GM23338 (cell line): ENCODE measurements at regions not wholly inside any gene's neighbourhood (a gene's known extent, or its start where the extent isn't known, plus 50 kb on each side); places are given as distances from the start of the nearest gene placed in this dataset.
A peak's percentile ranks its signal among the peaks of the same experiment; 100 is the strongest.

Experiments
- ATAC-seq: fragments of 200-7000 bp; cut with Tn5 transposase; 3 replicates; pipeline ENCODE4 v1.9.1; 2020
- DNase-seq: peaks from one replicate; pipeline ENCODE4 v3.0.0-alpha.2; 2015; ENCODE audit warnings: low spot score
- H2AFZ ChIP-seq: fragments of 200-600 bp; sonication (generic); 2 replicates; pipeline ENCODE4 v1.8.0; 2016; ENCODE audit warnings: antibody characterized with exemption, mild to moderate bottlenecking, moderate library complexity
- H3F3A ChIP-seq: fragments of 200-600 bp; sonication (generic); replicated peaks from 2 replicates; pipeline ENCODE4 v1.8.0; 2017; ENCODE audit warnings: antibody characterized with exemption, mixed run types, low read depth
- H3K27ac ChIP-seq: fragments of 200-600 bp; sonication (generic); 2 replicates; pipeline ENCODE4 v1.6.1; 2016; ENCODE audit warnings: low read depth
- H3K27me3 ChIP-seq: fragments of 200-600 bp; sonication (generic); 2 replicates; pipeline ENCODE4 v1.8.0; 2016; ENCODE audit warnings: mild to moderate bottlenecking, mixed run types, moderate library complexity; ENCODE audit not compliant: insufficient read depth
- H3K36me3 ChIP-seq: fragments of 200-600 bp; sonication (generic); 2 replicates; pipeline ENCODE4 v1.8.0; 2016; ENCODE audit warnings: mild to moderate bottlenecking; ENCODE audit not compliant: insufficient read depth
- H3K4me1 ChIP-seq: fragments of 200-600 bp; sonication (generic); 2 replicates; pipeline ENCODE4 v1.8.0; 2016; ENCODE audit warnings: mild to moderate bottlenecking, moderate library complexity; ENCODE audit not compliant: insufficient read depth
- H3K4me2 ChIP-seq: fragments of 200-600 bp; sonication (generic); 2 replicates; pipeline ENCODE4 v1.7.1; 2017; ENCODE audit warnings: mixed run types
- H3K4me3 ChIP-seq: fragments of 200-600 bp; sonication (generic); 2 replicates; pipeline ENCODE4 v1.6.1; 2016; ENCODE audit warnings: mixed run types
- H3K79me2 ChIP-seq: fragments of 200-600 bp; sonication (generic); replicated peaks from 2 replicates; pipeline ENCODE4 v1.8.0; 2017; ENCODE audit warnings: mild to moderate bottlenecking; ENCODE audit not compliant: insufficient read depth
- H3K9me2 ChIP-seq: fragments of 200-600 bp; sonication (generic); 2 replicates; pipeline ENCODE4 v1.8.0; 2017; ENCODE audit not compliant: insufficient read depth
- H4K20me1 ChIP-seq: fragments of 200-600 bp; sonication (generic); replicated peaks from 2 replicates; pipeline ENCODE4 v1.8.0; 2017; ENCODE audit warnings: mild to moderate bottlenecking; ENCODE audit not compliant: insufficient read depth
- H3K27ac Mint-ChIP-seq: 2 replicates; pipeline ENCODE4 v1.8.0; 2020; ENCODE audit warnings: inconsistent platforms, mild to moderate bottlenecking, moderate library complexity, mixed read lengths
- H3K27me3 Mint-ChIP-seq: 3 replicates; pipeline ENCODE4 v1.8.0; 2022; ENCODE audit warnings: low read depth, mild to moderate bottlenecking, moderate library complexity, mixed read lengths, inconsistent platforms; ENCODE audit not compliant: insufficient read depth, poor library complexity
- H3K36me3 Mint-ChIP-seq: 3 replicates; pipeline ENCODE4 v1.8.0; 2021; ENCODE audit warnings: low read depth, mild to moderate bottlenecking, inconsistent platforms, moderate library complexity, mixed read lengths
- H3K4me1 Mint-ChIP-seq: 3 replicates; pipeline ENCODE4 v1.8.0; 2020; ENCODE audit warnings: mild to moderate bottlenecking, inconsistent platforms, mixed read lengths
- H3K4me3 Mint-ChIP-seq: 3 replicates; pipeline ENCODE4 v1.8.0; 2021; ENCODE audit warnings: moderate library complexity, mild to moderate bottlenecking, inconsistent platforms, mixed read lengths
- H3K9me3 Mint-ChIP-seq: 3 replicates; pipeline ENCODE4 v1.8.0; 2020; ENCODE audit warnings: moderate library complexity, mild to moderate bottlenecking, inconsistent platforms, mixed read lengths
- CREB1 ChIP-seq: fragments of 250-450 bp; sonication (Bioruptor Pico); IDR thresholded peaks from 2 replicates; pipeline ENCODE4 v1.5.0; 2020; ENCODE audit warnings: low read depth, mild to moderate bottlenecking, moderate library complexity
- NANOG ChIP-seq: IDR thresholded peaks from 2 replicates; pipeline ENCODE4 v1.6.1; 2016; ENCODE audit warnings: antibody characterized with exemption, borderline replicate concordance
- POLR2AphosphoS5 ChIP-seq: IDR thresholded peaks from 2 replicates; pipeline ENCODE4 v1.6.1; 2016; ENCODE audit warnings: antibody characterized with exemption, low read depth
- STAT1 ChIP-seq: IDR thresholded peaks from one replicate; pipeline ENCODE4 v1.6.1; 2016; ENCODE audit warnings: antibody characterized with exemption; ENCODE audit not compliant: unreplicated experiment
- ZNF114 ChIP-seq: fragments of 250-450 bp; sonication (Bioruptor Pico); IDR thresholded peaks from 2 replicates; pipeline ENCODE4 v1.5.0; 2020; ENCODE audit warnings: mild to moderate bottlenecking, moderate library complexity
- ZNF331 ChIP-seq: fragments of 250-450 bp; sonication (Bioruptor Pico); IDR thresholded peaks from 2 replicates; pipeline ENCODE4 v1.5.0; 2020; ENCODE audit warnings: low read depth, mild to moderate bottlenecking, moderate library complexity
- TF ChIP-seq, protein P1 (sequence below): IDR thresholded peaks from one replicate; pipeline ENCODE4 v1.6.1; 2018; ENCODE audit warnings: antibody characterized with exemption; ENCODE audit not compliant: unreplicated experiment
- TF ChIP-seq, protein P2 (sequence below): fragments of 250-450 bp; sonication (Bioruptor Pico); IDR thresholded peaks from 2 replicates; pipeline ENCODE4 v1.5.0; 2020; ENCODE audit warnings: mild to moderate bottlenecking, moderate library complexity

DNA sequence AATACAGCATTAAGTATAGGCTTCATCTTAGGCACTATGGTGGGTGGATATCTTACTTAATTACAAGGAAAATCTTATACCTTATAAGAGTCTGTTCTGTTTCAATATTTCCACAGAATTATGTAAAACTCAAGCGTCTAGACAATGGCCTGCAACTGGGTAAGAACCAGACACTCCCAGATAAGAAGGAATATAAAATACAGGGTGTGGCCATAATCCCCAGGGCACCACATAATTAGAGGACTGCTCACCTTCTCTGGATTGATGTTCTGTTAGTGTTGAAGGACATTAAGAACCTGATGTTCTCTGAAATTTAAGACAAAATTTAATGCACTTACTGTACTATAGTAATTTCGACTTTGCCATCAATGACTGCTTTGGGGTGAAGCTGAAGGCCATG is 198.2 kb upstream of the ARSJ start:
- DNase-seq (no peak), ATAC-seq (no peak)
- Histone ChIP-seq H4K20me1 (no peaks in the 10 kb centered on the region), H3K4me3 (no peak overlapping the region), H3F3A (no peaks in the 10 kb centered on the region), H3K36me3 (no peaks in the 10 kb centered on the region), H3K27ac (no peak overlapping the region), H3K27me3 (no peaks in the 10 kb centered on the region), H3K9me2 (peaks cover 14% of the 10 kb centered on the region; the same call in 1 of the 2 replicates), H2AFZ (no peak overlapping the region), H3K4me2 (no peak overlapping the region), H3K4me1 (no peaks in the 10 kb centered on the region), H3K79me2 (no peaks in the 10 kb centered on the region)
- TF ChIP-seq ZNF331 (CRISPR knock-in tag), result no peak
- no peaks in the 10 kb centered on the region for H3K4me1 Mint-ChIP-seq
- H3K27me3 Mint-ChIP-seq, result no peaks in the 10 kb centered on the region
- H3K36me3 Mint-ChIP-seq, result peaks cover 9% of the 10 kb centered on the region
- H3K4me3 Mint-ChIP-seq, result no peak overlapping the region
- H3K27ac Mint-ChIP-seq, result no peak overlapping the region
- peaks cover 10% of the 10 kb centered on the region for H3K9me3 Mint-ChIP-seq

DNA sequence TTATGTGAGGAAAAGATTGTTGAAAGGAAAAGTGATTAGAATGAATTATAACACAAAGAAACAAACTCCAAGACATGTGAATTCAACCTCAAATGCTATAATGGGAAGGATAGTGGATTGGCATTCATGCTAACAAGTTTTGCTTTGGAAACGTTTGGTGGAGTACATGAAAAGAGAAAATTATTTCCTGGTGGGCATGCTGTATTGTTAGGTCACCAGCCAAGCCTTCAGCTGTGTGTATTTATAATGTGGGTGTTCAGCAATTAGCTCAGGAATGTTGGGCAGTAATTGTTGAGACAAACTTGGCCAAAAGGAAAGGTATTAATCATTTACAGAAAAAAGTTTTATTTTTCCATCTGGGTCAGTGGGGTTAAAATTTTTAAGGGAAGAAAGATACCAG is 198.9 kb upstream of the ARSJ start:
- H3K27me3 ChIP-seq, result no peaks in the 10 kb centered on the region
- no peaks in the 10 kb centered on the region for H3K36me3 ChIP-seq
- peaks cover 11% of the 10 kb centered on the region; the same call in 1 of the 2 replicates for H3K9me2 ChIP-seq
- no peaks in the 10 kb centered on the region for H3F3A ChIP-seq
- H3K4me3 Mint-ChIP-seq, result no peak overlapping the region
- no peaks in the 10 kb centered on the region for H3K79me2 ChIP-seq
- no peaks in the 10 kb centered on the region for H3K4me1 ChIP-seq
- TF ChIP-seq NANOG, result no peak
- TF ChIP-seq POLR2AphosphoS5, result no peak
- peaks cover 17% of the 10 kb centered on the region for H3K9me3 Mint-ChIP-seq
- H3K4me3 ChIP-seq, result no peak overlapping the region
- no peak overlapping the region for H3K27ac Mint-ChIP-seq
- no peak overlapping the region for H2AFZ ChIP-seq
- H3K27ac ChIP-seq, result no peak overlapping the region
- DNase-seq (no peak), ATAC-seq (no peak)
- no peaks in the 10 kb centered on the region for H4K20me1 ChIP-seq
- H3K4me2 ChIP-seq, result no peak overlapping the region
- H3K4me1 Mint-ChIP-seq, result no peaks in the 10 kb centered on the region
- peaks cover 16% of the 10 kb centered on the region for H3K36me3 Mint-ChIP-seq
- H3K27me3 Mint-ChIP-seq, result no peaks in the 10 kb centered on the region

DNA sequence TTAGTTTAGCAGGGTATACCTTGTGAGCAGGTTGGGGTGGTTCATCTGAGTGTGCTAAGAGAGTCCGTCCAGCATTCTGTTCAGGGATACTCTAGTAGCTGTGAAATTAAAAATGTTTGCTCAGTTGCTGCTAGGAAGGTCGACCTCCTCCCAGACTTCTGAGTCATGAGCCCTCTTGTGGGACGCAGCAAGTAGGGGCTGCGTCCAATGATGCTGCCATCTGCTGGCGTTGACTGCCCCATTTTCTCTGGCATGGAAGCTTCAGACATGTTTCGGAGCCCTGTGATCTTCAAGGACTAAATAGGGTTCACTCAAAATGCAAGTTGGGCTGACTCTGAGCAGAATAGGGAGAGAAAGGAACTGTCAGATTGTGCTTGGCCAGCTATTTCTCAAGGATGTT is 201.0 kb upstream of the ARSJ start:
- H3K9me3 Mint-ChIP-seq, result peaks cover 31% of the 10 kb centered on the region
- Histone ChIP-seq H3K27me3 (no peaks in the 10 kb centered on the region), H4K20me1 (no peaks in the 10 kb centered on the region), H3K27ac (no peak overlapping the region), H3K9me2 (no peaks in the 10 kb centered on the region), H3K4me2 (no peak overlapping the region), H3K4me1 (no peaks in the 10 kb centered on the region), H3K4me3 (no peak overlapping the region), H3F3A (no peaks in the 10 kb centered on the region), H2AFZ (peak overlapping the region; percentile 66; the same call in 1 of the 2 replicates), H3K36me3 (no peaks in the 10 kb centered on the region), H3K79me2 (no peaks in the 10 kb centered on the region)
- no peaks in the 10 kb centered on the region for H3K27me3 Mint-ChIP-seq
- H3K27ac Mint-ChIP-seq, result no peak overlapping the region
- peak; percentile 77 for DNase-seq
- H3K4me1 Mint-ChIP-seq, result no peaks in the 10 kb centered on the region
- H3K36me3 Mint-ChIP-seq, result peaks cover 29% of the 10 kb centered on the region
- H3K4me3 Mint-ChIP-seq, result no peak overlapping the region
- peak; percentile 96 for ATAC-seq
- TF ChIP-seq CREB1 (no peak), ZNF114 (CRISPR knock-in tag) (no peak), NANOG (no peak), ZNF331 (CRISPR knock-in tag) (no peak), POLR2AphosphoS5 (no peak), STAT1 (no peak)
- TF ChIP-seq, protein P1, sequence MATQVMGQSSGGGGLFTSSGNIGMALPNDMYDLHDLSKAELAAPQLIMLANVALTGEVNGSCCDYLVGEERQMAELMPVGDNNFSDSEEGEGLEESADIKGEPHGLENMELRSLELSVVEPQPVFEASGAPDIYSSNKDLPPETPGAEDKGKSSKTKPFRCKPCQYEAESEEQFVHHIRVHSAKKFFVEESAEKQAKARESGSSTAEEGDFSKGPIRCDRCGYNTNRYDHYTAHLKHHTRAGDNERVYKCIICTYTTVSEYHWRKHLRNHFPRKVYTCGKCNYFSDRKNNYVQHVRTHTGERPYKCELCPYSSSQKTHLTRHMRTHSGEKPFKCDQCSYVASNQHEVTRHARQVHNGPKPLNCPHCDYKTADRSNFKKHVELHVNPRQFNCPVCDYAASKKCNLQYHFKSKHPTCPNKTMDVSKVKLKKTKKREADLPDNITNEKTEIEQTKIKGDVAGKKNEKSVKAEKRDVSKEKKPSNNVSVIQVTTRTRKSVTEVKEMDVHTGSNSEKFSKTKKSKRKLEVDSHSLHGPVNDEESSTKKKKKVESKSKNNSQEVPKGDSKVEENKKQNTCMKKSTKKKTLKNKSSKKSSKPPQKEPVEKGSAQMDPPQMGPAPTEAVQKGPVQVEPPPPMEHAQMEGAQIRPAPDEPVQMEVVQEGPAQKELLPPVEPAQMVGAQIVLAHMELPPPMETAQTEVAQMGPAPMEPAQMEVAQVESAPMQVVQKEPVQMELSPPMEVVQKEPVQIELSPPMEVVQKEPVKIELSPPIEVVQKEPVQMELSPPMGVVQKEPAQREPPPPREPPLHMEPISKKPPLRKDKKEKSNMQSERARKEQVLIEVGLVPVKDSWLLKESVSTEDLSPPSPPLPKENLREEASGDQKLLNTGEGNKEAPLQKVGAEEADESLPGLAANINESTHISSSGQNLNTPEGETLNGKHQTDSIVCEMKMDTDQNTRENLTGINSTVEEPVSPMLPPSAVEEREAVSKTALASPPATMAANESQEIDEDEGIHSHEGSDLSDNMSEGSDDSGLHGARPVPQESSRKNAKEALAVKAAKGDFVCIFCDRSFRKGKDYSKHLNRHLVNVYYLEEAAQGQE, result no peak
- TF ChIP-seq, protein P2, sequence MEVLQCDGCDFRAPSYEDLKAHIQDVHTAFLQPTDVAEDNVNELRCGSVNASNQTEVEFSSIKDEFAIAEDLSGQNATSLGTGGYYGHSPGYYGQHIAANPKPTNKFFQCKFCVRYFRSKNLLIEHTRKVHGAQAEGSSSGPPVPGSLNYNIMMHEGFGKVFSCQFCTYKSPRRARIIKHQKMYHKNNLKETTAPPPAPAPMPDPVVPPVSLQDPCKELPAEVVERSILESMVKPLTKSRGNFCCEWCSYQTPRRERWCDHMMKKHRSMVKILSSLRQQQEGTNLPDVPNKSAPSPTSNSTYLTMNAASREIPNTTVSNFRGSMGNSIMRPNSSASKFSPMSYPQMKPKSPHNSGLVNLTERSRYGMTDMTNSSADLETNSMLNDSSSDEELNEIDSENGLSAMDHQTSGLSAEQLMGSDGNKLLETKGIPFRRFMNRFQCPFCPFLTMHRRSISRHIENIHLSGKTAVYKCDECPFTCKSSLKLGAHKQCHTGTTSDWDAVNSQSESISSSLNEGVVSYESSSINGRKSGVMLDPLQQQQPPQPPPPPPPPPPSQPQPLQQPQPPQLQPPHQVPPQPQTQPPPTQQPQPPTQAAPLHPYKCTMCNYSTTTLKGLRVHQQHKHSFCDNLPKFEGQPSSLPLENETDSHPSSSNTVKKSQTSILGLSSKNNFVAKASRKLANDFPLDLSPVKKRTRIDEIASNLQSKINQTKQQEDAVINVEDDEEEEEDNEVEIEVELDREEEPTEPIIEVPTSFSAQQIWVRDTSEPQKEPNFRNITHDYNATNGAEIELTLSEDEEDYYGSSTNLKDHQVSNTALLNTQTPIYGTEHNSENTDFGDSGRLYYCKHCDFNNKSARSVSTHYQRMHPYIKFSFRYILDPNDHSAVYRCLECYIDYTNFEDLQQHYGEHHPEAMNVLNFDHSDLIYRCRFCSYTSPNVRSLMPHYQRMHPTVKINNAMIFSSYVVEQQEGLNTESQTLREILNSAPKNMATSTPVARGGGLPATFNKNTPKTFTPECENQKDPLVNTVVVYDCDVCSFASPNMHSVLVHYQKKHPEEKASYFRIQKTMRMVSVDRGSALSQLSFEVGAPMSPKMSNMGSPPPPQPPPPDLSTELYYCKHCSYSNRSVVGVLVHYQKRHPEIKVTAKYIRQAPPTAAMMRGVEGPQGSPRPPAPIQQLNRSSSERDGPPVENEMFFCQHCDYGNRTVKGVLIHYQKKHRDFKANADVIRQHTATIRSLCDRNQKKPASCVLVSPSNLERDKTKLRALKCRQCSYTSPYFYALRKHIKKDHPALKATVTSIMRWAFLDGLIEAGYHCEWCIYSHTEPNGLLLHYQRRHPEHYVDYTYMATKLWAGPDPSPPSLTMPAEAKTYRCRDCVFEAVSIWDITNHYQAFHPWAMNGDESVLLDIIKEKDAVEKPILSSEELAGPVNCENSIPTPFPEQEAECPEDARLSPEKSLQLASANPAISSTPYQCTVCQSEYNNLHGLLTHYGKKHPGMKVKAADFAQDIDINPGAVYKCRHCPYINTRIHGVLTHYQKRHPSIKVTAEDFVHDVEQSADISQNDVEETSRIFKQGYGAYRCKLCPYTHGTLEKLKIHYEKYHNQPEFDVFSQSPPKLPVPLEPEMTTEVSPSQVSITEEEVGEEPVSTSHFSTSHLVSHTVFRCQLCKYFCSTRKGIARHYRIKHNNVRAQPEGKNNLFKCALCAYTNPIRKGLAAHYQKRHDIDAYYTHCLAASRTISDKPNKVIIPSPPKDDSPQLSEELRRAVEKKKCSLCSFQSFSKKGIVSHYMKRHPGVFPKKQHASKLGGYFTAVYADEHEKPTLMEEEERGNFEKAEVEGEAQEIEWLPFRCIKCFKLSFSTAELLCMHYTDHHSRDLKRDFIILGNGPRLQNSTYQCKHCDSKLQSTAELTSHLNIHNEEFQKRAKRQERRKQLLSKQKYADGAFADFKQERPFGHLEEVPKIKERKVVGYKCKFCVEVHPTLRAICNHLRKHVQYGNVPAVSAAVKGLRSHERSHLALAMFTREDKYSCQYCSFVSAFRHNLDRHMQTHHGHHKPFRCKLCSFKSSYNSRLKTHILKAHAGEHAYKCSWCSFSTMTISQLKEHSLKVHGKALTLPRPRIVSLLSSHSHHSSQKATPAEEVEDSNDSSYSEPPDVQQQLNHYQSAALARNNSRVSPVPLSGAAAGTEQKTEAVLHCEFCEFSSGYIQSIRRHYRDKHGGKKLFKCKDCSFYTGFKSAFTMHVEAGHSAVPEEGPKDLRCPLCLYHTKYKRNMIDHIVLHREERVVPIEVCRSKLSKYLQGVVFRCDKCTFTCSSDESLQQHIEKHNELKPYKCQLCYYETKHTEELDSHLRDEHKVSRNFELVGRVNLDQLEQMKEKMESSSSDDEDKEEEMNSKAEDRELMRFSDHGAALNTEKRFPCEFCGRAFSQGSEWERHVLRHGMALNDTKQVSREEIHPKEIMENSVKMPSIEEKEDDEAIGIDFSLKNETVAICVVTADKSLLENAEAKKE (CRISPR knock-in tag), result peak; percentile 60; the same call in 1 of the 2 replicates
